A673 (cell line): ENCODE measurements at regions not wholly inside any gene's neighbourhood (a gene's known extent, or its start where the extent isn't known, plus 50 kb on each side); places are given as distances from the start of the nearest gene placed in this dataset.

Experiments used
- CTCF ChIP-seq: fragments of 300-800, 200-600 bp; sonication (generic); conservative IDR thresholded peaks from 2 replicates; pipeline ENCODE4 v1.5.1; 2017; ENCODE audit warnings: low read depth, mild to moderate bottlenecking, antibody characterized with exemption, low read length, moderate library complexity, mixed read lengths
- EZH2 ChIP-seq: fragments of 200-600 bp; sonication (generic); IDR thresholded peaks from 2 replicates; pipeline ENCODE4 v1.6.1; 2017; ENCODE audit warnings: borderline replicate concordance, low read depth, mild to moderate bottlenecking, mixed read lengths, antibody characterized with exemption, low read length; ENCODE audit not compliant: poor library complexity, severe bottlenecking

- TF ChIP-seq CTCF (peak; percentile 90), EZH2 (no peak)
Observed at GRCh38 chr11:127843483-127844396, 743.6 kb downstream of the ETS1 start.
